ENCODE measurements at regions not wholly inside any gene's neighbourhood (a gene's known extent, or its start where the extent isn't known, plus 50 kb on each side); places are given as distances from the start of the nearest gene placed in this dataset.
A peak's percentile ranks its signal among the peaks of the same experiment; 100 is the strongest.

- no peak overlapping the region for H3K4me3 Mint-ChIP-seq
- no peaks in the 10 kb centered on the region for H3K27me3 Mint-ChIP-seq (ENCODE audit: low read depth)
- ATAC-seq (peak; percentile 88), DNase-seq (ENCODE audit: low spot score) (peak; percentile 39)
- TF ChIP-seq, protein P1, sequence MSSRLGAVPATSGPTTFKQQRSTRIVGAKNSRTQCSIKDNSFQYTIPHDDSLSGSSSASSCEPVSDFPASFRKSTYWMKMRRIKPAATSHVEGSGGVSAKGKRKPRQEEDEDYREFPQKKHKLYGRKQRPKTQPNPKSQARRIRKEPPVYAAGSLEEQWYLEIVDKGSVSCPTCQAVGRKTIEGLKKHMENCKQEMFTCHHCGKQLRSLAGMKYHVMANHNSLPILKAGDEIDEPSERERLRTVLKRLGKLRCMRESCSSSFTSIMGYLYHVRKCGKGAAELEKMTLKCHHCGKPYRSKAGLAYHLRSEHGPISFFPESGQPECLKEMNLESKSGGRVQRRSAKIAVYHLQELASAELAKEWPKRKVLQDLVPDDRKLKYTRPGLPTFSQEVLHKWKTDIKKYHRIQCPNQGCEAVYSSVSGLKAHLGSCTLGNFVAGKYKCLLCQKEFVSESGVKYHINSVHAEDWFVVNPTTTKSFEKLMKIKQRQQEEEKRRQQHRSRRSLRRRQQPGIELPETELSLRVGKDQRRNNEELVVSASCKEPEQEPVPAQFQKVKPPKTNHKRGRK (CRISPR knock-in tag; IDR thresholded peaks at IDR 0.05; ENCODE audit: borderline replicate concordance) = no peak
- no peak for TF ChIP-seq TEAD4 (CRISPR knock-in tag; IDR thresholded peaks at IDR 0.05)
- H3K36me3 Mint-ChIP-seq = peaks cover 36% of the 10 kb centered on the region
- ChIA-PET CTCF (interaction anchor here (0.5 to 1.5 kb wide), 4 partner anchors 9 to 398 kb away, joined by 3 to 4 read pairs (median 4); no protein-coding TSS in a partner anchor), POLR2A (interaction anchor here (0.9 kb wide), 1 partner anchor 34 kb away, joined by 3 read pairs; no protein-coding TSS in a partner anchor)
- peaks cover 8% of the 10 kb centered on the region for H3K9me3 Mint-ChIP-seq
- no peak overlapping the region for H3K27ac Mint-ChIP-seq
- peaks cover 28% of the 10 kb centered on the region for H3K4me1 Mint-ChIP-seq
These were observed 229.6 kb upstream of the AGTR2 start for GRCh38 chrX:115940888-115941332.

GRCh38 chrX:115941388-115941787 is 229.2 kb upstream of the AGTR2 start:
- Mint-ChIP-seq H3K4me1 (peaks cover 23% of the 10 kb centered on the region), H3K36me3 (peaks cover 31% of the 10 kb centered on the region), H3K9me3 (peaks cover 3% of the 10 kb centered on the region; the same call in 1 of the 2 replicates), H3K27ac (no peak overlapping the region), H3K4me3 (no peak overlapping the region), H3K27me3 (ENCODE audit: low read depth) (no peaks in the 10 kb centered on the region)
- POLR2A ChIA-PET = no interaction called here
- no peak for ATAC-seq
- TF ChIP-seq TCF7 (CRISPR knock-in tag; IDR thresholded peaks at IDR 0.05; ENCODE audit: low read depth) (no peak), RELA (CRISPR knock-in tag; IDR thresholded peaks at IDR 0.05; ENCODE audit: borderline replicate concordance) (no peak), NR3C1 (CRISPR knock-in tag; conservative IDR thresholded peaks at IDR 0.05; ENCODE audit: low read depth) (no peak), ZNF423 (CRISPR knock-in tag; IDR thresholded peaks at IDR 0.05) (no peak), NR2C2 (CRISPR knock-in tag; IDR thresholded peaks at IDR 0.05) (no peak), ZNF263 (CRISPR knock-in tag; IDR thresholded peaks at IDR 0.05; ENCODE audit: low read depth) (no peak), ZNF416 (CRISPR knock-in tag; IDR thresholded peaks at IDR 0.05) (no peak), ETV6 (CRISPR knock-in tag; IDR thresholded peaks at IDR 0.05) (no peak), SMAD3 (CRISPR knock-in tag; IDR thresholded peaks at IDR 0.05; ENCODE audit: borderline replicate concordance) (no peak), OVOL2 (CRISPR knock-in tag; IDR thresholded peaks at IDR 0.05; ENCODE audit: borderline replicate concordance) (no peak), ZNF121 (CRISPR knock-in tag; IDR thresholded peaks at IDR 0.05) (no peak), IRF2 (CRISPR knock-in tag; IDR thresholded peaks at IDR 0.05; ENCODE audit: borderline replicate concordance, low read depth) (no peak), ESRRA (CRISPR knock-in tag; IDR thresholded peaks at IDR 0.05; ENCODE audit: borderline replicate concordance) (no peak)
- TF ChIP-seq, protein P2, sequence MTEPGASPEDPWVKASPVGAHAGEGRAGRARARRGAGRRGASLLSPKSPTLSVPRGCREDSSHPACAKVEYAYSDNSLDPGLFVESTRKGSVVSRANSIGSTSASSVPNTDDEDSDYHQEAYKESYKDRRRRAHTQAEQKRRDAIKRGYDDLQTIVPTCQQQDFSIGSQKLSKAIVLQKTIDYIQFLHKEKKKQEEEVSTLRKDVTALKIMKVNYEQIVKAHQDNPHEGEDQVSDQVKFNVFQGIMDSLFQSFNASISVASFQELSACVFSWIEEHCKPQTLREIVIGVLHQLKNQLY (CRISPR knock-in tag; IDR thresholded peaks at IDR 0.05) = no peak
- TF ChIP-seq, protein P3, sequence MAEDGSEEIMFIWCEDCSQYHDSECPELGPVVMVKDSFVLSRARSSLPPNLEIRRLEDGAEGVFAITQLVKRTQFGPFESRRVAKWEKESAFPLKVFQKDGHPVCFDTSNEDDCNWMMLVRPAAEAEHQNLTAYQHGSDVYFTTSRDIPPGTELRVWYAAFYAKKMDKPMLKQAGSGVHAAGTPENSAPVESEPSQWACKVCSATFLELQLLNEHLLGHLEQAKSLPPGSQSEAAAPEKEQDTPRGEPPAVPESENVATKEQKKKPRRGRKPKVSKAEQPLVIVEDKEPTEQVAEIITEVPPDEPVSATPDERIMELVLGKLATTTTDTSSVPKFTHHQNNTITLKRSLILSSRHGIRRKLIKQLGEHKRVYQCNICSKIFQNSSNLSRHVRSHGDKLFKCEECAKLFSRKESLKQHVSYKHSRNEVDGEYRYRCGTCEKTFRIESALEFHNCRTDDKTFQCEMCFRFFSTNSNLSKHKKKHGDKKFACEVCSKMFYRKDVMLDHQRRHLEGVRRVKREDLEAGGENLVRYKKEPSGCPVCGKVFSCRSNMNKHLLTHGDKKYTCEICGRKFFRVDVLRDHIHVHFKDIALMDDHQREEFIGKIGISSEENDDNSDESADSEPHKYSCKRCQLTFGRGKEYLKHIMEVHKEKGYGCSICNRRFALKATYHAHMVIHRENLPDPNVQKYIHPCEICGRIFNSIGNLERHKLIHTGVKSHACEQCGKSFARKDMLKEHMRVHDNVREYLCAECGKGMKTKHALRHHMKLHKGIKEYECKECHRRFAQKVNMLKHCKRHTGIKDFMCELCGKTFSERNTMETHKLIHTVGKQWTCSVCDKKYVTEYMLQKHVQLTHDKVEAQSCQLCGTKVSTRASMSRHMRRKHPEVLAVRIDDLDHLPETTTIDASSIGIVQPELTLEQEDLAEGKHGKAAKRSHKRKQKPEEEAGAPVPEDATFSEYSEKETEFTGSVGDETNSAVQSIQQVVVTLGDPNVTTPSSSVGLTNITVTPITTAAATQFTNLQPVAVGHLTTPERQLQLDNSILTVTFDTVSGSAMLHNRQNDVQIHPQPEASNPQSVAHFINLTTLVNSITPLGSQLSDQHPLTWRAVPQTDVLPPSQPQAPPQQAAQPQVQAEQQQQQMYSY (CRISPR knock-in tag; IDR thresholded peaks at IDR 0.05) = no peak
- CTCF ChIA-PET = interaction anchor here (0.5 to 1.5 kb wide), 4 partner anchors 9 to 397 kb away, joined by 3 to 4 read pairs (median 4); no protein-coding TSS in a partner anchor
- DNase-seq (ENCODE audit: low spot score) = no peak

- no peak for ATAC-seq
- POLR2A ChIA-PET = no interaction called here
- Mint-ChIP-seq H3K27me3 (ENCODE audit: low read depth) (no peaks in the 10 kb centered on the region), H3K4me1 (peaks cover 19% of the 10 kb centered on the region), H3K4me3 (no peak overlapping the region), H3K36me3 (peaks cover 11% of the 10 kb centered on the region), H3K9me3 (no peaks in the 10 kb centered on the region), H3K27ac (no peak overlapping the region)
- DNase-seq (ENCODE audit: low spot score) = no peak
- TF ChIP-seq SMAD3 (CRISPR knock-in tag; IDR thresholded peaks at IDR 0.05; ENCODE audit: borderline replicate concordance) = no peak
- CTCF ChIA-PET = no interaction called here
These were observed 224.5 kb upstream of the AGTR2 start for GRCh38 chrX:115946059-115946458.

All from WTC11 (cell line).